Ecto neural progenitor cell (in vitro differentiated cells): ENCODE measurements at regions not wholly inside any gene's neighbourhood (a gene's known extent, or its start where the extent isn't known, plus 50 kb on each side); places are given as distances from the start of the nearest gene placed in this dataset.
A peak's percentile ranks its signal among the peaks of the same experiment; 100 is the strongest.

ENCODE experiments used
- DNase-seq: peaks from one replicate; pipeline ENCODE4 v3.0.0-alpha.2; 2018; ENCODE audit warnings: low spot score

DNA sequence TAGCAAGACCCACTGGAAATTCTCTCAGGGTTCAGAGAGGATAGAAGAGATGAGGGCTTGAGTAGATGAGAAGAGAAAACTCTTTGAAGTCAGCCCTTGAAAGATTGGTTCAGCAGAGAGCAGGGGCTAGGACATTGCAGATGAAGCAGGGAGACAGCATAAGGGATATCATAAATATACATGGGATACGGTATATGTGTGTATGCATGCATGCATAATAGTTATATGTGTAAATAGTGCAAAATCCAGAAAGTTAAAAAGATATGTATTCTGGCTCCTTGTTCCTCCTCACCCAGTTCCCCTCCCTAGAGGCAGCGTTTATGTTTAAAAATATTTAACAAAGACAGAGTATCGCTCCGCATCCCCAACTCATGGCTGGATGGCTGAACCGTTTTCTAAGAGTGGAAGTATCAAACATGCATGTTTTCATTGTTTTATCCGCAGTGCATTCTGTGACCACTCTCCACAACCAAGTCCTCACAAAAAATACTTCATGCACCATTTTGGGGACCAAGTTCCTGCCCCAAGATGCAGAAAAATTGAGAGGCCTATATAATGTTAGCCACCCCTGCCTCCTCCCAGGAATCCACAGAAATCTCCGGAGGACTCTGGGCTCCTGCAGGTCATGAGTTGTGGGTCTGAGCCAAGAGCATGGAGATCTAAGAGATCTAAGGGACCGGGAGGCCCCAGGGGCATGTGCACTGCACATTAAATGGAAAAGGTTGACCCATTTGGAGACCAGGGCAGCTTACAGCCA, 119.5 kb downstream of the MTX3 start:
- peak; percentile 2 for DNase-seq

DNA sequence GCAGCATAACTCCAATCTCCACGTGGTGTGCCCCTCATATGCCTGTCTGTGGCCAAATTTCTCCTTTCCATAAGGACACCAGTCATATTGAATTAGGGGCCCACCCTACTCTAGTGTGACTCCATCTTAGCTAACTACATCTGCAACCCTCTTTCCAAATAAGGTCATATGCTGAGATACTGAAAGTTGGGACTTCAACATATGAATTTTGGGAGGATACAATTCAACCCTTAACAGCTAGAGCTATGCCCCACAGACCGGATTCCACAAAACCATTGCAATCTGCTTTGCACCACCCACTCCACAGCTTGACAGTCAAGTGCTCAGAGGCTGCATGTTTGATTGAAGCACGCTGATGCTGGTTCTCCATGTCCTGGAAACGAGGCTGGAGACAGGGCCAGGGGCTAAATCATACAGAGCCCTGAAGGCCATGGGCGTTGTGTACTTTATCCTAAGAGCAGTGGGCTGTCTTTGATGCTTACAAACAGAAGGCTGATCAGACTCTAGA, 122.8 kb downstream of the MTX3 start:
- DNase-seq, result peak; percentile 21

DNA sequence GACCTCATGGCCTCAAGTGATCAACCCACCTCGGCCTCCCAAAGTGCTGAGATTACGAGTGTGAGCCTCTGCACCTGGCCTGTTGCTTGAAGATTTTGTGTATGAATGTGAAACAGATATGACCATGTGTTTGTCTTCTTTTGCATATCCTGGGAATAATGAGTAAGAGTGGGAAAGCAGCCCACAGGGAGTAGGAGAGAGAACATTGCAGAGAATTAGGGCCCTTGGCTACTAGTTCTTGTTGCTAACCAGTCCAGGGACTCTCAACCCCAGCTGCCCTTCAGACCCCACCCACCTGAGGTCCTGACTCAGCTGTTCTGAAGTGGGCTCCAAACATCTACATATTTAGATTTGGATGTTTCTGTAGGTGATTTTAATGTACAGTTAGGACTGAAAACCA, 125.5 kb downstream of the MTX3 start:
- peak; percentile 11 for DNase-seq

DNA sequence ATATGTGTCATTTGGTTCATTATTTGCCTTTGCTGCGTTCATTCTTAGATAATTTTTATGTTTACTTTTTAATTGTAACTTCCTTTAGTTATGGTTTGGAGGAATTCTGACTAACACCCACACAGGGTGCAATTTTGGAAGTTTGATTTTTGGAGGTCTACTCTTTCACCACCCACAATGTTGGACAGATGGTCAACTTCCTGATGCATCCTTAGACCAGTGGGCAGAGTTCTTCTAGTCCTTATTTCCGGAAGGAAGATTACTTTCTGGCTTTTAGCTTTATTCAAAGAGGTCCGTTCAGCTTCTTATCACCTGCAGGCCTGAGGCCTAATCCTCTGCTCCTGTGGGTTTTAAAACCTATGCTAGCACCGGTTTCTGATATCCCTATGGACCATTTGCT, 126.7 kb downstream of the MTX3 start:
- DNase-seq, result peak; percentile 13

DNA sequence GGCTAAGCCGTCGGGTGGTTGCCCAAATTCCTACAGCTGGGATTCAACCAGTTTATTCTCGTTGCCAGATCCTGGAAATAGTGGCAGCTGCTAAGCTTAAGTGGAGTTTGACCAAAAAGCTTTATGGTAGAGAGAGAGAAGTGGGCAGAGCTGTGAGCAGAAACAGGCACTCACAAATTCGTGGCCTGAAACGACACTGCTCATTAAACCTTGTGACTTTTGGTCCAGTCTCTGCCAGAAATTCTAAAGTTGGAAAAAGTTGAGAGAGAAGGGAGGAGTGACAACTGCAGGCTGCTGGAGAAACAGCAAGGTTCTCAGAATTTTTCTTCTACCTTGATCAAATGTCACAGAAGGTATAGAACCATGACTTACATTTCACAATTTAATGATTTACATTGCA, 131.5 kb downstream of the MTX3 start:
- DNase-seq, result no peak

DNA sequence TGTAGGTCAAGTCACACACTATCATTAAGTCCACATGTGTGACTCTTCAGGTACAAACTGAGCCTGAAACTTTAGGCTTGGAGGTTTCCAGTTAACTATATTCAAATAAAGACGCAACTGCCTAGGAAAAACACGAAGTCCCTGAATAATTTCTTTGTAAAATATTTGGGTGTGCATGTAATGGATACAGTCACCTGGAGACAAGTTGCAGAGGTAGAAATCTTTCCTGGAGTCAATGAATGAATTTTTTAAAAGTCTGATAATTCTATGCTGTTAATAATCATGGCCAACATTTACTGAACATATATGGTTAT, 132.7 kb downstream of the MTX3 start:
- no peak for DNase-seq

DNA sequence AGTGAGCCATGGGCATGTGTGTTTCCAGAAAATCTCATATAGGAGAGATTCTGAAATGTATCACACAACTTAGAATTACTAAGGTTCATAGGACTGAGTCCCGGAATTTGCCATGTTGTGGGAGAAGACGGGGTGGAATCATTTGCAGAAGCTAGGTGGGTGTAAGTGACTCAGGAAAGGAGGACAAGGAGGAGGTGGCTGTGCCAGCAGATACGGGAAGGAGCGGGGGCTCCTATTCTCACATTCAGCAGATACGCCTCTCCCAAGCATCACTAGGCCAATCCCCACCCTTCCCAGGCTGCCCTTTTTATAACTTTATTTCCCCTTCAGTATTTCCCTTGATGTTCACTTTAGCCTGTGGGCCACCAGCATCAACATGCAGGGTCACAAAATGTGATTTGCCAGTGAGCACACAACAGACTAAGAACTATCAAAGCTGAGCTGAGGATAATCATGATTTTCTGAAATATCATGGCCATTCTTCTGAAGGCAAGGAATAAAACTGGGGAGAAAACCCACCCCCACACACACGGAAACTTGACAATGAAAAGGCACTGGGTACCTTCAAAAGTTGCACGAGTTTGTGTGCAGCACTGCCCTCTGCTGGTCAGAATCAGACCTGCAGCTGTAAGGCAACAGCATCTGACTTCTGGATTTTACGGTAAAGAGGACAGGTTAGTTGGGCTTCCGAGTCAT, 133.2 kb downstream of the MTX3 start:
- peak; percentile 81 for DNase-seq

DNA sequence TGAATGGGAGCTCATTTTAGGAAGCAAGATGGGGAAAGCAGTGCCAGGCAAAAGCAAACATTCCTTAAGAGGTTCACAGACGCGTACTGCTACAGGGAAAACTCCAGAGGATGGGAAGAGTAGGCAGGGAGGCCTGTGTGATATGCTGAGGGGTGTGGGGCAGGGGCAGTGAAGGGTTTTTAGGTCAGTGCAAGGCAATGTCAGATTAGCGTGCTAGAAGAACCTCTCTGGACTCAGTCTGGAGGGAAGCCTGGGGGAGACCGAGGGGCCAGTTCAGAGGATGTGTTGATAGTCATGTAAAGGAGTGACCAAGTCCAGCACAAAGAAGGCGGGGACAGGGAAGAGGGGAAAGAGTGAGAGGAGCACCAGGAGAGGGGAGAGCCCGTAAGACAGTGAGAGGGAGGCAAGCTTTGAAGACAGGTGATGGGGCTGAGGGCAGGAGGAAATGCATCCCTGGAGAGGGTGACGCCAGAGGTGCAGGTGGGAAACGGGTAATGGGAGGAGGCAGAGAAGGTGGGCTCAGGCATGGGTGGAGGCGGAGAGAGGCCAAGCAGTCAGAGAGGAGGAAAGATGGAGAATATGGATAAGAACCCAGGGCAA, 134.5 kb downstream of the MTX3 start:
- peak; percentile 39 for DNase-seq

DNA sequence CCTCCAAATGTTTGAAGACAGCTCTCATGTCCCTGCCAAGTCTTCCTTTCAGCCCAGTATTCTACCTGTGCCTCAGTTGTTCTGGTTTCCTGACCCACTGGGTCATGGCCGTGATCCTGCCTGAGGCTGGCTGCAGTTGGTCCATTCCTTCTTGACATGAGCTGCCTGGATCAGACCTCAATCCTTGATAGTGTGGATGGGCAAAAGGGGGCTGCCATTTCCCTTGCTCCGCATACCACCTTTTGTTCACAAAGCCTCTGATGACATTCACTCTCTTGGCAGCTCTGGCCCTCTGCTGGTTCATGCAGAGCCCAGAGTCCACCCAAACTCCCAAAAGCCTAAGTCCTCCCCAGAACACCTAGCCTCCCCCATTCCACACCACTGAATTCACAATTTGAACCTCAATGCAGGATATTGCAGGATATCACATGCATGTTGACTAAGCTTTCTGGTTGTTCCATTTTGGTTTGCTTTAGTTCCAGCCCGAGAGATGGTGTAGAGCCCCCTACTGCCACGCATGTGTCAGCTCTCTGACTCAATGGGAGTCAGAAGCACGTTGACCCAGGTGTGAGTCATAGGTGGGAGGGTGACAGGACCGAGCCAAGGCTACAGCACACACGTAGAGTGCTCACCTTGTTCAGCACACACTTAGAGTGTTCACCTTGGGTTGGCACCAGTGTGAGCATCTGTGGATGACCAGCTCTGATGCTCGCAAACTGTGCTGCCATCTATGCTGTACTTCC, 137.2 kb downstream of the MTX3 start:
- DNase-seq, result peak; percentile 12

DNA sequence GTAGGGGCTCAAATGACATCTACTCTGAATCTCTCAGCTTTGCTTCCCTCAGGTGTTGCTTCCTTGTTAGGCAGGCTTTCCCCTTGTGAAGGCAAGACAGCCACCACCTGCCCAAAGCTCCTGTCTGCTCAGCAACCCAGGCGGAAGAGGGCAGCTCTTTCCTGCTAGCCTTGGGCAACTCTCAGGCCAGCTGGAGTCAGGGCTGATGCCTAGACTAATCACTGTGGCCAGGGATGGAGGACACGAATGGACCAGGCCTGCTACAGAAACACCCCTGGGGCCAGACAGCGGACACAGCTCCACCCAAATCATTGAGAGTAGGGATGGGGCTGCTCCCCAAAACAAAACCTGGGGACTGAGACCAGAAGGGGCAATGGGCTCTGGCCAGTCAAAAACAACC, 138.0 kb downstream of the MTX3 start:
- DNase-seq, result peak; percentile 27

DNA sequence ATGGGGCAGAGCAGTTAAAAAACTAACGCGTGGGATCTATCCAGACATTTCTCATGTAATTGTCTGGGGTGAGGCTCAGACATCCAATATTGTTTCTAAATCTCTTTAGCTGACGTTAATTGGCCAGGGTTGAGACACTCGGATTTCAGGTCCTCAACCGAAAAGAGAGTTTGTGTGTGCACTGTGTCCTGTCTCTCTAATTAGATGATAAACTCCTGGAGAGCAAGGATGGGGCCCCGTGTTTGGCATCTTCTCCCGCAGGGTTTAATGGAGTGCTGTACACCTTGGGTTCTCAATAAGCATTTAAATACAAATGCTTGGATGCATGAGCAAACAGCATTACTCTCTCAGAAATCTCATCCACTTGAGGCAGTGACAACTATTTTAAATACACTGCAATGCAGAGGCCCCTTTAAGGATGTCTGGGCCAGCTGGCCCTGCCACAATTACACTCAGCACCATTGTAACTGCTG, 139.6 kb downstream of the MTX3 start:
- DNase-seq, result peak; percentile 19

DNA sequence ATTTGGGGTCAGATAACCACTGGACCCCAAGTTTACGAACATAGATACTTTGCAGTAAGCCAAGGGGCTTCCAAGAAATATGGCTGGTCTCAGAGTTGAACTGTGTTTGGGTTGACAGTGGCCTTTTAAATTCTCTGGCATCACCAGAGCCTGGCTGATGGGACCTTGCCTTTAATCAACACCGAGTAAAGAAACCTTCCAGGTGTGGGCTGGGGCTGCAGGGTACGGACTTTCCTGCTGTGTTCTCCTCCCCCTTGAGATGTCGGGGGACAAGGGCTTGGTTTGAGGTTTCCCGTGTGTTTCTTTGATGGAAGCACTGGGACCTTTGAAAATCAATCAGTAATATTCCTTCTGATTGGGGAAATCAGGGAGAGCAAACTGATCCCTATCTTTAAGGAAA, 140.1 kb downstream of the MTX3 start:
- peak; percentile 29 for DNase-seq

DNA sequence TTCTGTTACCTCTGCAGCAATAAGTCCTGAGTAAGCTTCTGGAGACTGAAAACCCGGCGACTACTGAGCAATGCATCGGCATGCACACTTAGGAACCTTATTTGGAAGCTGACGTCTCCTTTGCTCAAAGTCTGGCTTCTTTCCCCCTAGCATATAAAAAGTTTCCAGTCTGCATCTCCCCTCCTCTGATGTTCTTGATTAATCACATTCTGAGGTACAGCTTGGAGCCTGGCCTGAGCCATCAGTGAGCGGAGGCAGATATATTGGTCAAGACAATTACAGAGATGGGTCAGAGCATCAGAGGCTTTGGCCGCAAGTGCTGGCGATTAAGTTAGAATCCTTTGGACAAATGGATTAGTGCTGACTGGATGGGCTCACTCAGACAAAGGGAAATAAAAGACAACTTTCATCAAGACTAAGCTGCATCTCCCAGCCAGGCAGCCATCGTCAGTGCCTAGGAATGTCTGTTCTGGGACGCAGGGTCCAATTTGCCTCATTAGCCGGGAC, 140.7 kb downstream of the MTX3 start:
- peak; percentile 40 for DNase-seq

DNA sequence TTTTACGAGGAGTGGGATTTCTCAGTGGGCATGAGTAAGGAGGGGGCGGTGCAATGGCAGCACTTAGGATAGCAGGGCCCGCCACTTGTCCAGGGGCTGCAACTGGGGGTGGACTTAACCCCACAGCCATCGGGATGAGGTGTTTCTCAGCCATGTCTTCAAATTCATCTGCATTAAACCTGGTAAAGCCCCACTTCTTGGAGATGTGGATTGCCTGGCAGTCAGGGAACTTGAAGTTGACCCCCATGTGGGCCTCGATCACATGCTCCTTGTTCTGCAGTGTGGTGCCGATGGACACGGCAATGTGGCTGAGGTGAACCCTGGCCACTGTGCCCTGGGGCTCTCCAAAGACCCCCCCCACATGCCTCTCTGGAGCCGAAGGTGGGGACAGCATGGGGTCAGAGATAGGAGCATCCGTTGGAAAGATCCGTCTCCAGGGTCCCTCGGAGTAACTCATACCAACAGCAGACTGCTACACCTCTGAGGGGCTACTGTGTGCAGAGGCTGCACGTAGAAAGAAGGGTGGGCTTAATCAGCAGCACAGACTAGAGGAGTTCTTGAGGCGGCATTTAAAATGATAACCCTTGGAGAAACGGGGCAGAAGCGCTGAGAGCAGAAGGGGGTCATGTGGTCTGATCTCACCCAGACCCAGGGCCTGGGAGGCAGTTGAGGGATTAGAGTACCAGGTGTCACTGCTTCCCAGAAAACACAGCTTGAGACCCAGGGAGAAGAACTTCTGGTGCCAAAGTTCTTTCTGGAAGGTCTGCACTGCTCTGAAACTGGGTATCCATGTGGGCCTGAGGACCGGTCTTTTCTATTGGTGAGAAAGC, 141.4 kb downstream of the MTX3 start:
- peak; percentile 32 for DNase-seq
